ENCODE measurements at regions not wholly inside any gene's neighbourhood (a gene's known extent, or its start where the extent isn't known, plus 50 kb on each side); places are given as distances from the start of the nearest gene placed in this dataset.

GRCh38 chrX:117291760-117292159, 824.9 kb downstream of the KLHL13 start:
- no peak overlapping the region for H3K9ac ChIP-seq (ENCODE audit: low read length)
- no peak overlapping the region for H3K27ac ChIP-seq (ENCODE audit: low read depth, low read length)
- no peaks in the 10 kb centered on the region for H3K27me3 ChIP-seq (ENCODE audit: insufficient read depth, low read length)
- Mint-ChIP-seq H3K9me3 (ENCODE audit: unreplicated experiment) (no peaks in the 10 kb centered on the region), H3K4me1 (ENCODE audit: low read depth, unreplicated experiment) (no peaks in the 10 kb centered on the region), H3K4me3 (ENCODE audit: unreplicated experiment) (no peak overlapping the region), H3K27me3 (ENCODE audit: low read depth, unreplicated experiment) (no peaks in the 10 kb centered on the region), H3K27ac (ENCODE audit: unreplicated experiment) (no peak overlapping the region), H3K36me3 (ENCODE audit: low read depth, unreplicated experiment) (no peaks in the 10 kb centered on the region)
- no peaks in the 10 kb centered on the region for H3K4me1 ChIP-seq (ENCODE audit: insufficient read depth, low read length)
- no peak for TF ChIP-seq CTCF (IDR thresholded peaks at IDR 0.05; ENCODE audit: insufficient read depth, low read depth, low read length)
- TF ChIP-seq EZH2 (IDR thresholded peaks at IDR 0.05; ENCODE audit: insufficient read depth, low read length): no peak
- no peaks in the 10 kb centered on the region for H3K79me2 ChIP-seq (ENCODE audit: insufficient read depth, low read length)
- no peaks in the 10 kb centered on the region for H4K20me1 ChIP-seq (ENCODE audit: insufficient read depth, low read length)
- no peak overlapping the region for H2AFZ ChIP-seq (ENCODE audit: low read depth, low read length)
- FAIRE-seq (no peak), DNase-seq (ENCODE audit: low read depth) (no peak)
- H3K4me2 ChIP-seq (ENCODE audit: low read length): no peak overlapping the region
- no peaks in the 10 kb centered on the region for H3K36me3 ChIP-seq (ENCODE audit: insufficient read depth, low read length)
- H3K4me3 ChIP-seq (ENCODE audit: insufficient read depth, low read depth, low read length): no peak overlapping the region
- H3K9me3 ChIP-seq (ENCODE audit: insufficient read depth, low read depth, low read length): no peaks in the 10 kb centered on the region

- Histone ChIP-seq H3K9ac (ENCODE audit: low read length) (no peak overlapping the region), H3K27ac (ENCODE audit: low read depth, low read length) (no peak overlapping the region), H2AFZ (ENCODE audit: low read depth, low read length) (no peak overlapping the region), H4K20me1 (ENCODE audit: insufficient read depth, low read length) (no peaks in the 10 kb centered on the region), H3K27me3 (ENCODE audit: insufficient read depth, low read length) (no peaks in the 10 kb centered on the region), H3K79me2 (ENCODE audit: insufficient read depth, low read length) (no peaks in the 10 kb centered on the region), H3K9me3 (ENCODE audit: insufficient read depth, low read depth, low read length) (no peaks in the 10 kb centered on the region), H3K36me3 (ENCODE audit: insufficient read depth, low read length) (no peaks in the 10 kb centered on the region), H3K4me3 (ENCODE audit: insufficient read depth, low read depth, low read length) (no peak overlapping the region), H3K4me1 (ENCODE audit: insufficient read depth, low read length) (no peaks in the 10 kb centered on the region), H3K4me2 (ENCODE audit: low read length) (no peak overlapping the region)
- Mint-ChIP-seq H3K4me3 (ENCODE audit: unreplicated experiment) (no peak overlapping the region), H3K36me3 (ENCODE audit: low read depth, unreplicated experiment) (no peaks in the 10 kb centered on the region), H3K4me1 (ENCODE audit: low read depth, unreplicated experiment) (no peaks in the 10 kb centered on the region), H3K27me3 (ENCODE audit: low read depth, unreplicated experiment) (no peaks in the 10 kb centered on the region), H3K27ac (ENCODE audit: unreplicated experiment) (no peak overlapping the region), H3K9me3 (ENCODE audit: unreplicated experiment) (peaks cover 2% of the 10 kb centered on the region)
- TF ChIP-seq CTCF (IDR thresholded peaks at IDR 0.05; ENCODE audit: insufficient read depth, low read depth, low read length) (no peak), EZH2 (IDR thresholded peaks at IDR 0.05; ENCODE audit: insufficient read depth, low read length) (no peak)
- FAIRE-seq (no peak), DNase-seq (ENCODE audit: low read depth) (no peak)
Measured at GRCh38 chrX:117274965-117275364, 812.2 kb upstream of the CT83 start.
